GM12864 (cell line): ENCODE measurements at regions not wholly inside any gene's neighbourhood (a gene's known extent, or its start where the extent isn't known, plus 50 kb on each side); places are given as distances from the start of the nearest gene placed in this dataset.

Experiments
- DNase-seq: peaks from one replicate; pipeline ENCODE4 v3.0.0-alpha.2; 2011; ENCODE audit warnings: low read depth
- H3K4me3 ChIP-seq: 2 replicates; pipeline ENCODE4 v1.5.1; 2011; ENCODE audit warnings: mild to moderate bottlenecking, low read depth, low read length, control low read depth
- CTCF ChIP-seq: IDR thresholded peaks from 2 replicates; pipeline ENCODE4 v1.5.1; 2011; ENCODE audit warnings: low read depth, mild to moderate bottlenecking, moderate library complexity, low read length, control low read depth, inconsistent platforms; ENCODE audit errors: missing control alignments

- H3K4me3 ChIP-seq, result no peak overlapping the region
- no peak for DNase-seq
- TF ChIP-seq CTCF, result no peak
These were observed 193.3 kb downstream of the C11orf91 start for GRCh38 chr11:33507356-33507755.

DNA sequence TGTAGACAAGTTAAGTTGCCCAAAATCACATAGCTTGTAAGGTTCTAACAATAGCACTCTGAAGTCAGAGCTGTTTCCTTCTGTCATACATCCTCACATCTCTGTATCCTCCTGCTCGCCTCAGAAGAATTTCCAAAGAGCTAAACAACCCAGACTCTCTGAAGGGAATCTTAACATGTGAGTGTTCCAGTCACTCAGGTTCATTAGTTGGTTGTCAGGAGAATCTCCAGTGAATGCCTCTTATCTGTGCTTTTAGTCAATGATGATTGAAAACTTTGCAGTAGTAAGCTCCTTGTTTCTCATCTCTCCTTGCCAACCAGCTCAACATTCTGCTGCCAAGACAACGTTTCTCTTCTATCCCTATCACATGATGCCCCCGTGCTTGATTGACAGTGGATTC, 195.5 kb downstream of the C11orf91 start:
- TF ChIP-seq CTCF, result no peak
- DNase-seq, result no peak
- no peak overlapping the region for H3K4me3 ChIP-seq

DNA sequence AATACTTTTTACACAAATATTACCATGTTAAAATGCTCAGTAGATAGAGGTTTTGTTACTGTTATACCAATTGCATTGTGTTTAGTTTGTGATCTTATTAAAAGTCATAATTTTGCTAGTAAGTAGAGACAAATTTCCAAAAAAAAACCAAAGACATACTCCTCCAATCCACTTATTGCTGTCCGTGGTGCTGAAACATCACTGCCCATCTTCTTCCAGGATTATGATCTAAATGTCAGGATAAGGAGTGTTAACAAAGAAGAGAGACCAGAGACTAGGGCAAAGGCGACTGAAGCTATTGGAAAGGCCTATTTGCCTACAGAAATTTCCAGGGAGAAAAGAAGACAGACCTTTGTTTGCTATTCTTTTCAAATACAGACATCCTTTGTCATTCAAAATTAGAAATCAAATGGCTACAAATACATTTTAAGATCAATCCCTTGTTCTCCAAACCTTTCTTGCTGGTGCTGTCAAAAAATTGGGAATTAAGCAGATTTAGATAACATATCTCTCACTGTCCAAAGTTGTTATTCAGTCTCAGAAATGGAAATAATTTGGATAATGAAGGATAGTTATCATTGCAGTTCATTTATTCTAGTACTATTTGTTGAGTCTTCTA, 199.7 kb downstream of the C11orf91 start:
- no peak overlapping the region for H3K4me3 ChIP-seq
- no peak for TF ChIP-seq CTCF
- DNase-seq, result no peak

DNA sequence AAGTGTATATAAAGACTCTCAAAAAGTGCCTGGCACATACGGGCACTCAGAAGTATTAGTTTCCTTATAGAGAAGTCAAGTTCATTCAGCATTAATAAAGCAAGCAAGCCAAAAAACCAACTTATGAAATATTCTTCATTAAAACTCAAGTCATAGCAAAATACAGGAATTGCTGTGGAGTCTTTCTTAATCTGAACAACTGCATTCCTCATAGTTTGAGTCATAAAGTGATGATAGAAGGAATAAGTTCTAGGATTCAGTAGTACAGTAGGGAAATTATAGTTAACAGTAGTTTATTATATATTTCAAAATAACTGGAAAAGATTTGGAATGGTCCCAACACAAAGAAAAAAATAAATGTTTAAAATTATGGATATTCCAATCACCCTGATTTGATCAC, 200.3 kb downstream of the C11orf91 start:
- no peak overlapping the region for H3K4me3 ChIP-seq

GRCh38 chr11:33492596-33492995, 208.0 kb downstream of the C11orf91 start:
- H3K4me3 ChIP-seq, result no peak overlapping the region
- no peak for TF ChIP-seq CTCF
- no peak for DNase-seq

More for the DNA sequence above, 200.3 kb downstream of the C11orf91 start:
- TF ChIP-seq CTCF, result no peak
- DNase-seq, result no peak

DNA sequence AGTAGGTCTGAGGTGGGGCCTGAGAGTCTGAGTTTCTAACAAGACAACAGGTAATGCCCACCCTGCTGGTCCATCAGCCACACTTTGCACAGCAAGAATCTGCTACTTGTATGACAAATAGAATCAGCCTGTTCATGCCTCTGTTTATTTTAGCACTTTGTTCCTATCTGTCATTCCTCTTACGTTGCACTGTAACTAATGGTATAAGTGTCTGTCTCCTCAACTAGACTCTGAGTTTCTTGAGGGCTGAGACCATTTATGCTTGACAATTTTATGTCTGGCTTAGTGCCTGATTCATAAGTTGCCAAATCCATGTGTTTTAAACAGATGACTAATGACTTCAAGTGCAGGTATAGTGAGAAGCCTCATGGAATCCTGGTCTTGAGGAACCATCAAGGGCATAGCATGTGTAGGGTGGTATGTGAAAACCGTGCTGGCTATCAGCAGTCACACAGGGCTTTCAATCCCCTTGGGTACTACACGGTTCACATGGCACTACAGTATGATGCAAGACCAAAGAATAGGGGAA, 209.7 kb downstream of the C11orf91 start:
- no peak for TF ChIP-seq CTCF
- no peak overlapping the region for H3K4me3 ChIP-seq

DNA sequence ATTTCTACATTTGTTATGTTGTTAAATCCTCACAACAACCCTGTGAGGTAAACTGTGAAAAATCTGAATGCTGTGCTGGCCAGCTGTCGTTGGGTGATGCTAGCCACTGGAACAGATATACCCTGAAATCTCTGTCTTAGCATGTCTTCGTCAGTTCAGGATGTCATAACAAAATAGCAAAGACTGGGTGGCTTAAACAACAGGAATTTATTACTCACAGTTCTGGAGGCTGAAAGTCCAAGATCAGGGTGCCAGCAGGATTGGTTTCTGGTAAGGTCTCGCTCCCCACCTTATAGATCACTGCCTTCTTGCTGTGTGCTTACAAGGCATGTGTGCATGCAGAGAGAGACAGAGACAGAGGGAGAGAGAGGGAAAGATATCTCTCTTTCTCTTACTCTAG, 211.7 kb downstream of the C11orf91 start:
- no peak for DNase-seq
- no peak overlapping the region for H3K4me3 ChIP-seq
- TF ChIP-seq CTCF, result no peak

More for the DNA sequence above, 209.7 kb downstream of the C11orf91 start:
- DNase-seq, result no peak
